ENCODE measurements at regions not wholly inside any gene's neighbourhood (a gene's known extent, or its start where the extent isn't known, plus 50 kb on each side); places are given as distances from the start of the nearest gene placed in this dataset.
"Not testable (repeated sequence)": the region's sequence is repeated elsewhere in the genome, so short reads cannot be mapped to it uniquely, and the experiment has no call there.

DNA sequence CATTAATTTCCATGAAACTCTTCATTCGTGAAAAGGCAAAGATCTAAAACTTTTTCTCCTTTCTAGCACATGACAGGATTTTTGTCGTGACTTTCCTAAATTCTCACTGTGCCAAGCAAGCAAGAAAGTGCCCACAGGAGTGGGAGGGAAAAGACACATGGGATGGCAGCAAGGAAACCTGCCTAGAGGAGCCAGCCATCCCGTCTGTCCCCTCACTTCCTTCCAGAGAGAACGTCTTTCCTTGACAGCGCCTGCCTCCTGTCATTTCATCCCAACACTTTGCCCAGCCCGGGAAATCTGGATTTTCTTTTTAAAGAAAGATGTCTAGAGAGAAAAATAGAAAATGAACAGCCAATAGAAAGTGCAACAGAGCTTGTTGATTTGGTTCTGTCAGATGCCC is 200.6 kb upstream of the PTBP2 start:
- no peak for DNase-seq

DNA sequence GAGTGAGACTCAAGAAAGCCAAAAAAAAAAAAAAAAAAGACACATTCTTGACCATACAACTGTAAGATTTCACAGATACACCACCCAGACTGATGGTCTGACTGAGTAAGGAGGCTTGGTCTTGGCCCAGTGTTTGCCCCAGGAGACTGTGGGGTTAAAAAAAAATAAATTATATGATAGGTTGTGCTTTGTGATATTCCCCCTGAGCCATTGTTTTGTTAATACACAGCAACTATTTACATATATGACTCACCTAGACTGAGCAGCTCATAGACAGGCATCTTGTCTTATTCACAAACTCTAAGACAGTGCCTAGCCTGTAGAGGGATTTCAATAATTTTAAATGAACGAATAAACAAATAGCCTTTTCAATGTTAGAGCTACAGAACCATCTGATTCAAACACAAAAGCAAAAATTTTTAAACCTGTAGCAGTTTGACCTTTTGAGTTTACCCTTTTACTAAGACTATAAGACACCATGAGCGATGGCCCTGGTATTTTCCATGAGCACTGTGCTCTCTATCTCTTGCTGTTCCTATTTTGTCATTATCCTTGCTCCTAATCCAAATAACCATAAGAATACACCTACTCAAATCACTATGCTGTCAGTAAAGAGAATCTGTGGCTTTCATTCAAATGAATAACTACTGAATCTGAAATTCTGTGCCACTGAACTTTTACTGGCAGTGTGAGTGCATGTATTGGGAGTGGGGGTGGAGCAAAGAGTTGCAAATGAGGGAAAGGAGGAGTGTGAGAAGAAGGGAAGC is 199.4 kb upstream of the PTBP2 start:
- DNase-seq = peak; percentile 52

DNA sequence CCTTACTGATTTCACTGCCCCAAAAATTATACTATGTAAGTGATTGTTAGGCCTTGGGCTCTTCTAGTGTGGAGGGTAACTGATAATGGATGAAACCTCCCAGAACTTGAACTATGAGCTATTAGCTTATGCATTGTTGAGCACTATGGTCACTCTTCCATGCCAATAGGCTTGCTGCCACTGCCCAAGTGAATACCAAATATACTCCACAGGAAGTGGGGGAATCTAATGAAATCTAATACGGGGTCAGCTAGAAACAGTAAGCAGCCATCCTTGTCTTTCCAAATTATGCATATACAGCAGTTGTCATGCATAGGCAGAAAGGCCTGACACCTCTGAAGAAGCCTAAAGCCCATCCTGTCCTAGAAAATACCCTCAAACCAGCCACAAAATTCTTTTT is 198.7 kb upstream of the PTBP2 start:
- peak; percentile 9 for DNase-seq

DNA sequence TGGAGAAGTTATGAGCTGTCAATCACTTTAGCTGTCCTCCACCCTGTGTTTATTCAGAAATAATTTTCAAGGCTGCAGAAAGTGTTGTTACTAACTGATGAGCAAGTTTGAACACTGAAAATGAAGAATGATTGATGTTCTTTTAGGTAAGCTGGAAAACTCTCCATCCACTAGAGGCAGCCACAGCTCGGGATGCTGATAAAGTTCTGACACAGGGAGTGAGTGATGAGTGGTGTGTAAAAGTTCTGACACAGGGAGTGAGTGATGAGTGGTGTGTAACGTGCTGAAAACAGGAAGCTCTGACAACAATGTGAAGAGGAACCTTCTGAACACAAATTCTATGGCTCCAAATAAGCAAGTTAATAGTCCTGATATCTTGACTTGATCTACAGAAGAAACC is 197.5 kb upstream of the PTBP2 start:
- no peak for DNase-seq

DNA sequence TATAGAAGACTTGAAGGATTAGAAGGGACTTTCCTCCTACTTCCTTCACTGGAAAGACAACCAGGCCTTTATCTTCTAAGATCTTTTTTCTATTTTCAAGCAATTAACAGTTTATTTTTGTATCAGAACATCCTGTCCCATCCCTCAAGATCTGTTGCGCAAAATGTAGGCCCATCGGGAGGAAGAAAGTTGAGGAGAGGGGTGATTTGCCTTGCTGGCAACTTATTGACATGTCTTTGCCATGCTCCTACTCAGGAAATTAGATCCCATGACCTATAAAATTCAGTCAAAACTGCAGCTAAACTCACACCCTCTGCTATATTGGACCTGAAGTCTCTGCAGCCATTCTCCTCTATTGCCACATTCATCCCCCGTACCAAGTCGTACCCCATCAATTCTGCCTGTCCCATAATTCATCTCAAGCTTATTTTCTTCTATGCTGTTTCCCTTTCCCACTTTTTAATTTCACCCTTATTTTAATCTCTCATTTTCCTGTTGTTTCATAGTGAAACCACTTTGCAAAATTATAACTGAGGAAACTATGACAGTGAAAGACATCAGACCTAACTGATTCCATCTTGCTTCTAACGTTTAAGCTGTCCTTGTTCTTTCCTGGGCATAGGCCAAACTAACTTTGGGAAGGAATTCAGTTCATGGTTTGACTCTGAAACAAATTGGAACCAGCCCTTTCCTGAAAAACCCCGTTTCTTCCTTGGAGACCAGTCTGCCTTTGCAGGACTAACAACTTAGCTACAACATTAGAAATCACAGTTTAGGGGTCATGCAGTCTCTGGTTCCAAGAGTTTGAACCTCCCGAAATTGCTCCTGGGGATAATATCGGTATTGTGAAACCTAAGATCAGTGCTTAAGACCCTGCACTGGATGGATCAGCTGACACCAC is 195.7 kb upstream of the PTBP2 start:
- no peak for DNase-seq

DNA sequence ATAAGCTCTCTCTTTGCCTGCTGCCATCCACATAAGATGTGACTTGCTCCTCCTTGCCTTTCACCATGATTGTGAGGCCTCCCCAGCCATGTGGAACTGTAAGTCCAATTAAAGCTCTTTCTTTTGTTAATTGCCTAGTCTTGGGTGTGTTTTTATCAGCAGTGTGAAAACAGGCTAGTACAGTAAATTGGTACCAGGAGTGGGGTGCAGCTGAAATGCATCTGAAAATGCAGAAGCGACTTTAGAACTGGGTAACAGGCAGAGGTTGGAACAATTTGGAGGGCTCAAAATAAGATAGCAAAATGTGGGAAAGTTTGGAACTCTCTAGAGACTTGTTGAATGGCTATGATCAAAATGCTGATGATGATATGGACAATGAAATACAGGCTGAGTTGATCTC is 192.9 kb upstream of the PTBP2 start:
- DNase-seq = not testable (repeated sequence)

DNA sequence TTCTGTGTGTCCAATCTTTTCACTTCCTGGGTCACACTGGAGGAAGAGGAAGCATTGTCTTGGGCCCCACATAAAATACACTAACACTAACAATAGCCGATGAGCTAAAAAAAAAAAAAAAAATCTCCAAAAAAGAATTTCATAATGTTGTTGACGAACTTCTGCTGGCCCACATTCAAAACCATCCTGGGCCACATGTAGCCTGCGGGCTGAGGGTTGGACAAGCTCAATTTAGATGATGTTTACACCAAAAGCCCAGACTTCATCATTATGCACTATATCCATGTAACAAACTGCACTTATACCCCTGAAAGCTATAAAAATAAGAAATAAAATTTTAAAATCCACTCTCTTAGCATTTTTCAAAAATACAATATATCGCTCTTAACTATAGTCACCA is 187.8 kb upstream of the PTBP2 start:
- no peak for DNase-seq

DNA sequence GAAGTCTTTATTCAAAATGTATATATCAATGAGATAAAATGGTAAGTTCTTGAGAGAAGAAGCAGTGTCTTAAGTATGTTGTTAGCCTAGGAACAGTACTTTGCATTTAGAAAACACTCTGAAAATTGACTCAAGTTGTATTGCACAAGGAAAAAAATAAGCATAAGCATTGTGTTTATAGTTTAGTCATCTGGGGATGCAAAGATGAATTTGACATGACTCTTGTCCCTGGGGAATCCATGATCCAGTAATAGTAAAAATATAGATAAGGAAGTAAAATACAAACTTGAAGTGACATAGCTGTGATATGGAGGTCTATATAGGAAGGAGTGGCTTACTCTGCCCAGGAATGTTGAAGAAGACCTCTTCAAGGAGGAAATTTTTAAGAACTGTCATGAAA is 185.0 kb upstream of the PTBP2 start:
- DNase-seq = peak; percentile 72

DNA sequence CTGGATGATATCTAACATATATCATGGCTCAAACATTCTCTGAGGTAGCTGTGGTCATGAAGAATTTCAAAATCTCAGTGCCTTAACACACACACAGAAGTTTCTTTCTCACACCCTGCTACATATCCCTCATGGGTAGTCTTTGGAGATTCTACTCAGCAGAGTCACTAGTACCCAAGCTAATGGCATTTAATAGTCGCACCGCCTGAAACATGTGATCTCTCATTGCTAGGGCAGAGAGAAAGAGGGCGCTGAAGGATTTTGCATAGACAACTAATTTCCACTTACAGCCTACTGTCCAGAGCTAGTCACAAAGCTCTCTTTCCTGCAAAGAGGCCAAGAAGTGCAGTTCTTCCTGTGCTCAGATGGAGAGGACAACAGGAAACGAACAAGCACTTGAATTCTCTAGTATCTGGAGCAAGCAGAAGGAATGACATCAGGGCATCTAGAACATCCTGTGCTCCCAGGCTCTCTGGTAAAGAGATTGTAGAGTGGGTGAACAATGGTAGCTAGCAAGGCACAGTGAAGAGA is 183.4 kb upstream of the PTBP2 start:
- DNase-seq = peak; percentile 68

DNA sequence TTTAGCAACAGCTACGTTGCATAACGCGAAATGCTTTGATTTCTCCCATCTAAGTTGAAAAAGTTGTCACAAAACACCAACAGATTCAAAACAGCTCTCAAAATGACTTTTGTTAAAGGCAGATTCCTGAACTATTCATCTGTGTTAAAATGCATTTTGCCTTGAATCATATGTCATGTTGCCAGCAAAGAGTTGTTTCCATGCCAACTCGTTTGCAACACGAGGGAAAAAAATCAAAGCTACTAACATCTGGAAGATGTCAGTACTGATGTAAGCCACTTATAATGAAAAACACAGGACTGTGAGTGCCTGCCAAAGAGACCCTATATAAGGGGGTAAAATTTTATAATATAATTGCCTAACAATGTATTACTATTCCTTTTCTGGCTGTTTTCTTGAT is 182.7 kb upstream of the PTBP2 start:
- peak; percentile 84 for DNase-seq

DNA sequence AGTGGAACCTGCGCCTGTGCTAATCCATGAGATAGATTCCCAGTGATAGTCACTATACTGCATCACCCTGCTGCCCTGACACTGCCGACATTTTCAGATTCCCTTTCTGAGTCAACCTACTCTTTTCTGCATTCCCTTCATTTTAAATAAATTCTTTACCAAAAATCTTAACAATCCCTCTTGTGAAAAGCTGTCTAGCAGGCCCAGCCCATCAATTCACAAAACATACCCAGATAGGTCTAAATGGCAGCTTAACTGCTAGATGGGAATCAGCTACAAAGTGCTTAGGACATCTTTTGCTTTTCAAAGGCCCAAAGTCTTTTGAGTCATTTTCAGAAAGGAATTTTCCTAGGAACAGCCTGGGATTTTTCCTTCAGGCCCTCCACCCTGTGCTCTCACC is 180.1 kb upstream of the PTBP2 start:
- no peak for DNase-seq

DNA sequence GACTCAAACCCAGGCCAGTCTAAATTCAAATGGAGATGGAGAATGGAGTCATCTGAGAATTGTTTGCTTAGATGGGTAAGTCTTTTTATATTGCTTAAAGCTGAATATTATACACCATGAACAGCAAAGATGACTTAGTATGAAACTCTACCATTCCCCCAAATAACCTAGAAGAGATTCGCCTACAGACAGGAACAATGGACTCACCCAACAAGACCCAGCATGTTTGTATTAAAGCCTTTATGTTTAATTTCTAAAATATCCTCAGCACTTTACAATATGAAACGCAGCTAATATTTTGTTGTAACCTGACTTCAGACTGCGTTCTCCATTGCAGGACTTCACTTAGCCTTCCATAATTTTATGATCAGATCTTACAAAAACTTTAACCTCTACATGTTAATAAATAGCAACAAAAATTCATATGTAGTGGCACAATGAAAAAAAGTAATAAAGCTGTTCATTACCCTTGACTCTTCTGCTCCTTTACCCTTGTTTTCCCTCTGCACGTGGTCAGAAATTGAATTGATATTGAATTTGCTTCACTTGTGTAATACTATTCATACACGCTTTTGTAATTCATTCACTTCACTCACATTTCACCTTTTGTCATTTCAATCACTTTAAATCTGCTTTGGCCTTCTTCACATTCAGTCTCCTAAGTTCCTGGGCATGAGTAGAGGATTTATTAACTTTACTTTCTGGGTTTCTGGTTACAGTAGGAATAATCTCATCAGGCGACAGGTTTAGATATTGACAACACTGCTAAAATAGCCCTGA is 177.3 kb upstream of the PTBP2 start:
- no peak for DNase-seq

DNA sequence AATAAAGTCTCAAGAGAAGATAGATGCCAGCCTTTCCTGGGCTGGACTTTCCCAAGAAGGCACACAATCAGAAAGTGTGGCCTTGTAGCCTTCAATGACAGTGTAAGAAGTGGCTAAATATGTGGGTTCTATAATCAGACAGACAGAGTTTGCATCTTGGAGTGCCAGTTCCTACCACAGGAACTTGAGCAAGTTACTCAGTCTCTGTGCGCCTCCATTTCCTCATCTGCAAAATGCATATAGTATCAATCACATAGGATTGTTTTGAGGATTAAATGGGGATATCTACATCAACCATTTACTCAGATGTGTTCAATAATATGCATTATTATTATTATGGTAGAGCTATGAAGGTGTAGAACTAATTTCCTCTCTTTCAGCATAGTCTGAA is 176.8 kb upstream of the PTBP2 start:
- no peak for DNase-seq

DNA sequence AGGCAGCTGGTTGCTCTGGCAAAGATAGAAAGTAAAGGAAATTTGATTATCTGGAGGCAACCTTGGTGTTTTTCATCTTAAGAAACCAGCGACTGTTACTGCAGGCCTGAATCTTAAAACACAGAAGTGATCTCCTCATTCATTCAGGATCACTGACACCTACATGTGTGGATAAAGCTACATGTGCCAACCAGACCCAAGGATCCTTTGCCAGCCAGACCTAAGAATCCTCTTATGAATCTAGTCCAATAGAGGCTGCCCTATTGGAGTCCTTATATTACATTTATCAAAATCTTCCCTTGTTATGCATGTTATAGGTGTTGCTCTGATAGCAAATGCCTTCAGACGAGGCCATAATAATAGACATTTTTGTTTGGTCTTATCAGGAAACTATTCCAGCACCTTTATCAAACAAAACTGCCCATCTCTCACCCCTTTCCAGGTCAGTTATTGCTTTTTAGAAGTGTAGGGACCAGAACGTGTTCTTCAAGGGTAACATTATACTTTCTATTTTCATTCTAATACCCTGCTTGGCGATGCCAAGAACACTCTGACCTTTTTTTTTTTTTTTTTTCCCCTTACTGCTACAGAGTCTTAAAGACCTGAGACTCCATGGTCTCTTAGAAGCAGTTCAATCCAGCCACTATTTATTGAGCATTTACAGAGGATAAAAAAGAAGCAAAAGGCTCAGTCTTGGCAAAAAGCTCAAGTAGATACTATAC is 175.5 kb upstream of the PTBP2 start:
- no peak for DNase-seq

DNA sequence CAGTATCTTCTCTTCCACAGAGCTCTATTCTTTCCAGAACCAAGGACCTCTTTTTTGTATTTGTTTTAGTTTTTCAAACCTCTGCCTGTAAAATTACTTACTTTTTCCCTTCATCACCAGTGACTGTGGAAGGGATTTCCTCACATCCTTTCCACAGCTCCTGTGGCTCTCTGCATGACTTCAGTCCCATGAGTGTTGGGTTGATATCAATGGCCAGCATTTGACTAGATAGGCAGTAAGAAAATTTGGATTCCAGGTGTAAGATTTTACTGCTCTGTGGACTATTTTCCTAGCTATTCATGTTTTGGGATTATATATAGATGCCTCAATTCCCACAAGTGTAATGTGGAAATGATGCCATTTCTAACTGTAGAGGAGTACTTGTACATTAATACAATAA is 171.5 kb upstream of the PTBP2 start:
- DNase-seq = no peak

DNA sequence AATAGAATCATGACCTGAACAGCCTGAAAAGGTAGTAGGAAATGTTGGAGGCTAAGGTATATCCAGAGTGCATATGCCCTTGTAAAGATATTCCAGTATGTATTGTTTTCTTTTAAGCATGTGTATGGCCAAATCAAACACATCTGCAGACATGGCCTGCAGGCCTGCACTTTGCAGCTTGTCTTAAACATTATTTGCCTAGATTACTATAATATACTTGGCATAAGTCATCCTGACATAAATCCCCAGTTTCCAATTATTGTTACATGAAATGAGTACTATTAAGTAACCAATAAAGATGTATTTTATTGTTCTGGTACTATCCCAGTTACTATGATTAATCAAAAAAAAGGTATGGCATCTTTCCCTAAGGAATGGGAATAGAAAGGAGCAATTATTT is 169.1 kb upstream of the PTBP2 start:
- no peak for DNase-seq

DNA sequence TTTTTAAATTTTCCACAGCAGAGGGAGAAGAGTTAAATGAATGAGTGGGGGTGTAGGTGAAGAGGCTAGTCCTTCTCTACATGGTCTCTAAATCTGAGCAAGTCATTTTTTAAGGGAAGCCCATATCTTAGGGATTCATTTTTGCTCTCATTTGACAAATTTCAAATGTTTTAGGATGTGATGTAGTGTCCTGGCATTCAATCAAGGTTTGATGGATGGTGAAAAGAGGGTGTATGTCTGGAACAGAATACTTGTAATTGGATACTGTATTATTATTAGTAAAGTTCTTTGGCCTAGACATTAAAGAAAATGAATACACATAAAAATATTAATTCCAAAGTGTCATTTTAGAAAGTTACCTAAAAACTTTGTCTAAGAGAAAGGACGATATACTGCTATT is 167.8 kb upstream of the PTBP2 start:
- DNase-seq = no peak

DNA sequence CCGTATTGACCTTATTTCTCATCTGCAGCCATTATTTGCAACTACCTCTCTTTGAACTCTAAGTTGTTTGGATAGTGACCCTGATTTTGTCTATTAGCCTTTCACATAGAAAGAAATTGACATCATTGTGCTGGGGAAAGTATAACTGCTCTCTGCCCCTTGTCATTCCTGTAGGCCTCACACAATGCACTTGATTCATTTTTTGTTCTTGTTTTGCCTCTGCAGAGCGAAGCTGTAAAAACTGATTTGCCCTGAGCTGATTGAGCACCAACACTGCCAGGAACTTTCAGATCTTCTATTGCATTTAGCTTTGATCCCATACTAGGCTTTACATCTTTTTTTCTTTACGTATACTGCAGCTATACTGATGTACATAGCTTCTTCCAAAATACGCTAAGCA is 167.2 kb upstream of the PTBP2 start:
- DNase-seq = no peak

DNA sequence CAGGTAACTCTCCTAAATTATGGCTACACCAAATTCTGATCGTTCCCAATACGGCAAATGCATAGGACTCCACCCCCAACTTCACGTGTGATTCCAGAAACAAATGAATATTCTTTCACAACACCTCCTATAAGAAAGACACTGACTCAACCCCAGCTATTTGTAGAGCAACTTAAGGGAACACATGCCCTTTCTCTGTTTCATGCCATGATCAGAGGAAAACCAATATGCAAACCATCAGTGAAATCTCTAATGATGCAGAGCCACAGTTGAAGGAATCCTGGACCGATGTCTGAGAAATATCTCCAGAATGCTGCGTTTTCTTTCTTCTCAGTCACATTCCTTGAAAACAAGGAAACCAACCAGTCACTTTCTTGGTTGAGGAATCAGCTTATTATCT is 164.2 kb upstream of the PTBP2 start:
- peak; percentile 9 for DNase-seq

DNA sequence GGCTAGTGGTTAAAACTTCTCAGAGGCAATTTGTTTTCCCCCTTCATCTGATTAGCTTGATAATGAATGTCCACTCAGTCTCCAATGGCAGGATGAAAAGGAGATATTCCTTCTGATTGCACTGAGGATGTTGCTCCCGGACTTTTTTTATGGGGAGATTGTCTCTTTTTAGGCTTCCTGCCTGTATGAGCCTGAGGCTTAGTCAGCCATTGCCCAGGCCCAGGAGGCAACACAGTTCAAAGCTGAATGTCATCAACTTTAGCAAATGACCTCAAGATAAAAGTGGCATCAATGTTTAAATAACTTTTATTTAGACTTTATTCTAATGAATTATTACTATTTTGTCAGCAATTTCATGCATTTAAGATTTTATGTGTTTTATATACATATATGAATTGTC is 162.9 kb upstream of the PTBP2 start:
- DNase-seq = no peak

DNA sequence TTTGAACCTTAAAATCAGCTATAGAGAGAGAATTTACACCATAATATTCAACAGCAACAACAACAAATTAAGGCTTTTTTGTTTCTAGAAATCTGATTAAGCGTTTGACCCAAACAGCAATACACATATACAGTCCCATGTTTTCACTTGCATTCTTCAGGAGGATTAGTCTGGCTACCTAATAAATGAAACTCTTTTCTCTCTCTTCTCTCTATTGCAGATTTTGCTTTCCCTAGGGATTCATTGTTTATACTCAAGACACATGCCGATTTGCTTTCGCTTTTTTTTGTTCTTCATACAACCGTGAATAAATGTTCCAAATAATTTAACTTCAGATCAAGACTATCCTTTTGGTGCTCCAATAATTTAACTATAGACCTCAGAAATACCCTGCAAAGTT is 162.4 kb upstream of the PTBP2 start:
- DNase-seq = no peak
